H1 (cell line): ENCODE measurements at regions not wholly inside any gene's neighbourhood (a gene's known extent, or its start where the extent isn't known, plus 50 kb on each side); places are given as distances from the start of the nearest gene placed in this dataset.

Source experiments
- CTCF ChIA-PET: fragments of 300-600 bp; sonication (Branson Sonifier 250); formaldehyde crosslinking; loops from one replicate; lab custom pipeline; 2021; ENCODE audit not compliant: partially characterized antibody; lab: Charles Lee
- POLR2A ChIA-PET: fragments of 300-600 bp; sonication (Branson Sonifier 250); formaldehyde crosslinking; loops from one replicate; lab custom pipeline; 2021; ENCODE audit warnings: inconsistent platforms; ENCODE audit not compliant: partially characterized antibody; lab: Charles Lee
- DNase-seq, 2 experiments: peaks; one replicate each; pipeline versions ENCODE4 v3.0.0 to v3.0.0-alpha.2; 2010 to 2022; ENCODE audit warnings: low spot score in 2 of 2, low read depth in 1 of 2, mixed read lengths in 1 of 2
- FAIRE-seq: peaks from 2 replicates; lab custom pipeline; 2011; peaks lifted over from hg19 to GRCh38; lab: Jason Lieb, UNC
- H2AFZ ChIP-seq: 2 replicates; pipeline ENCODE4 v1.8.1; 2012; ENCODE audit warnings: low read length, inconsistent platforms
- H2AK5ac ChIP-seq: 2 replicates; pipeline ENCODE4 v1.6.1; 2013; ENCODE audit warnings: low read depth, low read length
- H2BK120ac ChIP-seq: replicated peaks from 2 replicates; pipeline ENCODE3; 2013; ENCODE audit warnings: low read depth, low read length, inconsistent platforms
- H2BK12ac ChIP-seq: 2 replicates; pipeline ENCODE4 v1.6.1; 2013; ENCODE audit warnings: low read depth, low read length
- H2BK15ac ChIP-seq: 2 replicates; pipeline ENCODE4 v1.6.1; 2013; ENCODE audit warnings: low read length
- H2BK20ac ChIP-seq: 2 replicates; pipeline ENCODE4 v1.6.1; 2013; ENCODE audit warnings: low read length
- H2BK5ac ChIP-seq: 2 replicates; pipeline ENCODE4 v1.6.1; 2013; ENCODE audit warnings: low read depth, low read length
- H3K14ac ChIP-seq: 2 replicates; pipeline ENCODE4 v1.6.1; 2013; ENCODE audit warnings: inconsistent platforms; ENCODE audit not compliant: insufficient read length
- H3K18ac ChIP-seq: 2 replicates; pipeline ENCODE4 v1.6.1; 2013; ENCODE audit warnings: low read length; ENCODE audit errors: extremely low read depth
- H3K23ac ChIP-seq: 2 replicates; pipeline ENCODE4 v1.6.1; 2013; ENCODE audit warnings: inconsistent platforms; ENCODE audit not compliant: insufficient read length
- H3K23me2 ChIP-seq: 2 replicates; pipeline ENCODE4 v1.6.1; 2013; ENCODE audit warnings: low read depth, low read length
- H3K27ac ChIP-seq: 2 replicates; pipeline ENCODE4 v1.6.1; 2011; ENCODE audit warnings: low read depth, low read length, inconsistent platforms
- H3K27me3 ChIP-seq, 4 experiments: replicated peaks in 1 of 4; 1 replicate in 1 of 4; 2 replicates in 3 of 4; pipeline versions ENCODE4 v1.6.1 to v1.8.1; 2011 to 2013; ENCODE audit warnings: low read length in 3 of 4, mild to moderate bottlenecking in 3 of 4, inconsistent platforms in 2 of 4, mixed read lengths in 2 of 4, moderate library complexity in 1 of 4; ENCODE audit not compliant: control insufficient read depth in 3 of 4, insufficient read depth in 3 of 4; ENCODE audit errors: extremely low read depth in 1 of 4
- H3K36me3 ChIP-seq, 4 experiments: 2 replicates each; pipeline versions ENCODE4 v1.6.1 to v1.8.1; 2011 to 2013; ENCODE audit warnings: mild to moderate bottlenecking in 4 of 4, low read length in 3 of 4, moderate library complexity in 2 of 4, control low read depth in 1 of 4, inconsistent platforms in 1 of 4; ENCODE audit not compliant: insufficient read depth in 4 of 4, control insufficient read depth in 2 of 4
- H3K4ac ChIP-seq: replicated peaks from 2 replicates; pipeline ENCODE3; 2013; ENCODE audit warnings: low read length, low read depth, mixed read lengths, inconsistent platforms; ENCODE audit not compliant: insufficient read length
- H3K4me1 ChIP-seq, 4 experiments: replicated peaks in 1 of 4; 1 replicate in 1 of 4; 2 replicates in 3 of 4; pipeline versions ENCODE4 v1.6.1 to v1.8.1; 2011 to 2013; ENCODE audit warnings: low read length in 3 of 4, inconsistent platforms in 2 of 4, mixed read lengths in 1 of 4; ENCODE audit not compliant: insufficient read depth in 4 of 4, control insufficient read depth in 3 of 4
- H3K4me2 ChIP-seq, 2 experiments: 2 replicates each; pipeline versions ENCODE4 v1.6.1 to v1.8.1; 2011 to 2013; ENCODE audit warnings: low read depth in 2 of 2, low read length in 2 of 2, control low read depth in 1 of 2, inconsistent platforms in 1 of 2, mild to moderate bottlenecking in 1 of 2; ENCODE audit not compliant: insufficient read depth in 1 of 2
- H3K4me3 ChIP-seq, 4 experiments: fragments of 200-600, 300-600 bp in 1 of 4; sonication (generic), shearing (Covaris generic), sonication (Bioruptor Twin) in 1 of 4; 2 replicates each; pipeline versions ENCODE4 v1.5.1 to v1.8.1; 2011 to 2016; ENCODE audit warnings: low read length in 4 of 4, low read depth in 3 of 4, control low read depth in 2 of 4, inconsistent platforms in 2 of 4, mild to moderate bottlenecking in 2 of 4, mixed read lengths in 1 of 4, moderate library complexity in 1 of 4; ENCODE audit not compliant: insufficient read depth in 2 of 4; ENCODE audit errors: extremely low read depth in 1 of 4
- H3K56ac ChIP-seq: replicated peaks from 2 replicates; pipeline ENCODE3; 2013; ENCODE audit warnings: low read depth, mild to moderate bottlenecking, mixed read lengths, low read length, inconsistent platforms; ENCODE audit not compliant: insufficient read length
- H3K79me1 ChIP-seq: 2 replicates; pipeline ENCODE4 v1.6.1; 2013; ENCODE audit warnings: low read depth, low read length, control low read depth
- H3K79me2 ChIP-seq, 2 experiments: 2 replicates each; pipeline versions ENCODE4 v1.6.1 to v1.8.1; 2012 to 2013; ENCODE audit warnings: low read length in 2 of 2, mild to moderate bottlenecking in 2 of 2, inconsistent platforms in 1 of 2; ENCODE audit not compliant: insufficient read depth in 2 of 2, control insufficient read depth in 1 of 2
- H3K9ac ChIP-seq, 4 experiments: replicated peaks in 1 of 4; 1 replicate in 1 of 4; 2 replicates in 3 of 4; pipeline versions ENCODE4 v1.6.1 to v1.8.1; 2011 to 2013; ENCODE audit warnings: low read depth in 3 of 4, low read length in 3 of 4, control low read depth in 2 of 4, mild to moderate bottlenecking in 2 of 4, moderate library complexity in 2 of 4, inconsistent platforms in 1 of 4; ENCODE audit errors: extremely low read depth in 1 of 4
- H3K9me3 ChIP-seq, 2 experiments: 2 replicates each; pipeline versions ENCODE4 v1.6.1 to v1.8.1; 2012 to 2013; ENCODE audit warnings: mild to moderate bottlenecking in 2 of 2, moderate library complexity in 2 of 2, control low read depth in 1 of 2, inconsistent platforms in 1 of 2, low read depth in 1 of 2, low read length in 1 of 2, mixed read lengths in 1 of 2; ENCODE audit not compliant: insufficient read depth in 2 of 2
- H4K20me1 ChIP-seq, 2 experiments: replicated peaks in 1 of 2; 2 replicates each; pipeline versions ENCODE3 to v1.8.1; 2011 to 2013; ENCODE audit warnings: inconsistent platforms in 2 of 2, low read length in 2 of 2, mild to moderate bottlenecking in 1 of 2; ENCODE audit not compliant: insufficient read depth in 2 of 2, control insufficient read depth in 1 of 2
- H4K5ac ChIP-seq: 2 replicates; pipeline ENCODE4 v1.6.1; 2013; ENCODE audit warnings: low read length, low read depth, mixed read lengths, inconsistent platforms; ENCODE audit not compliant: insufficient read length
- H4K8ac ChIP-seq: 2 replicates; pipeline ENCODE4 v1.8.0; 2013; ENCODE audit warnings: mild to moderate bottlenecking, moderate library complexity, low read length, inconsistent platforms; ENCODE audit not compliant: insufficient read depth; ENCODE audit errors: extremely low read depth
- H4K91ac ChIP-seq: replicated peaks from 2 replicates; pipeline ENCODE3; 2013; ENCODE audit warnings: low read length, mixed read lengths, inconsistent platforms; ENCODE audit not compliant: insufficient read length
- ASH2L ChIP-seq: fragments of 200-600, 300-600 bp; sonication (generic); IDR thresholded peaks from one replicate; pipeline ENCODE4 v1.7.1; 2017; ENCODE audit warnings: low read length
- ATF2 ChIP-seq: IDR thresholded peaks from 2 replicates; pipeline ENCODE4 v1.6.1; 2012; ENCODE audit warnings: low read length, inconsistent platforms
- BRCA1 ChIP-seq: IDR thresholded peaks from 2 replicates; pipeline ENCODE4 v1.6.1; 2012; ENCODE audit warnings: low read depth, low read length, improper control_type of control experiment
- EGR1 ChIP-seq: IDR thresholded peaks from 2 replicates; pipeline ENCODE4 v1.6.1; 2011; ENCODE audit warnings: low read depth, low read length, borderline replicate concordance
- RNF2 ChIP-seq: fragments of 200-900, 300-1000 bp; sonication (generic); IDR thresholded peaks from 2 replicates; pipeline ENCODE4 v1.7.1; 2016; ENCODE audit warnings: borderline replicate concordance, low read depth, mild to moderate bottlenecking, antibody characterized with exemption, low read length; ENCODE audit not compliant: poor library complexity, severe bottlenecking; ENCODE audit errors: missing control alignments
- RXRA ChIP-seq: IDR thresholded peaks from 2 replicates; pipeline ENCODE4 v1.6.1; 2011; ENCODE audit warnings: low read depth, mild to moderate bottlenecking, low read length, moderate library complexity; ENCODE audit not compliant: insufficient read depth
- SIRT6 ChIP-seq: IDR thresholded peaks from one replicate; pipeline ENCODE4 v1.7.1; 2012; ENCODE audit warnings: low read length, inconsistent platforms
- SIX5 ChIP-seq: IDR thresholded peaks from 2 replicates; pipeline ENCODE4 v1.6.1; 2011; ENCODE audit warnings: mild to moderate bottlenecking, low read depth, low read length
- SP4 ChIP-seq: IDR thresholded peaks from 2 replicates; pipeline ENCODE4 v1.6.1; 2012; ENCODE audit warnings: low read length, inconsistent platforms
- SUZ12 ChIP-seq: fragments of 200-600 bp; sonication (generic); IDR thresholded peaks from 2 replicates; pipeline ENCODE4 v1.6.1; 2012; ENCODE audit warnings: mild to moderate bottlenecking, inconsistent platforms, low read length, moderate library complexity, mixed read lengths
- TAF7 ChIP-seq: optimal IDR thresholded peaks from 2 replicates; pipeline ENCODE3; 2011; ENCODE audit warnings: low read depth, mild to moderate bottlenecking, inconsistent platforms, low read length, moderate library complexity, borderline replicate concordance
- WGBS, 2 experiments: shearing (Covaris generic) in 1 of 2; methylation state at CpG; one replicate each; pipeline versions ENCODE4 v1.1.6 to v1.1.7; 2013 to 2015; ENCODE audit warnings: low lambda C conversion rate in 2 of 2, mixed read lengths in 2 of 2, inconsistent platforms in 1 of 2, low coverage in 1 of 2, missing lambda C conversion rate in 1 of 2; ENCODE audit not compliant: insufficient replicate concordance in 2 of 2, insufficient coverage in 1 of 2, insufficient read length in 1 of 2; ENCODE audit errors: extremely low coverage in 1 of 2, missing lambda C conversion rate in 1 of 2; 5-methylcytosine and 5-hydroxymethylcytosine counted together
- TF ChIP-seq, protein P1 (sequence below): IDR thresholded peaks from 2 replicates; pipeline ENCODE4 v1.6.1; 2012; ENCODE audit warnings: inconsistent platforms

GRCh38 chr16:63050391-63050790 is 1014.2 kb upstream of the CDH8 start:
- POLR2A ChIA-PET, result interaction anchor here (0.6 kb wide), 1 partner anchor 79 kb away, joined by 3 read pairs; no protein-coding TSS in a partner anchor
- H3K14ac ChIP-seq, result no peak overlapping the region
- 88% methylated on average over 1 of the region's 1 CpG; no CpG with 5 or more reads in 1 of the 2 experiments for WGBS, 2 experiments
- no peaks in the 10 kb centered on the region for H3K79me1 ChIP-seq
- no peak overlapping the region for H2AK5ac ChIP-seq
- H2BK15ac ChIP-seq, result no peak overlapping the region
- H3K79me2 ChIP-seq, result no peaks in the 10 kb centered on the region
- H3K36me3 ChIP-seq, result no peaks in the 10 kb centered on the region
- H3K56ac ChIP-seq, result no peak overlapping the region
- no peak overlapping the region for H4K8ac ChIP-seq
- H2BK120ac ChIP-seq, result no peak overlapping the region
- H2BK20ac ChIP-seq, result no peak overlapping the region
- no peak overlapping the region for H3K4me3 ChIP-seq
- H3K18ac ChIP-seq, result no peak overlapping the region
- H3K23me2 ChIP-seq, result no peaks in the 10 kb centered on the region
- H3K9me3 ChIP-seq, result no peaks in the 10 kb centered on the region
- H2BK5ac ChIP-seq, result no peak overlapping the region
- TF ChIP-seq RXRA (no peak), RNF2 (no peak), SIRT6 (no peak), SIX5 (no peak), BRCA1 (no peak), ASH2L (no peak), EGR1 (no peak), SUZ12 (no peak), ATF2 (no peak), SP4 (no peak), TAF7 (no peak)
- TF ChIP-seq, protein P1, sequence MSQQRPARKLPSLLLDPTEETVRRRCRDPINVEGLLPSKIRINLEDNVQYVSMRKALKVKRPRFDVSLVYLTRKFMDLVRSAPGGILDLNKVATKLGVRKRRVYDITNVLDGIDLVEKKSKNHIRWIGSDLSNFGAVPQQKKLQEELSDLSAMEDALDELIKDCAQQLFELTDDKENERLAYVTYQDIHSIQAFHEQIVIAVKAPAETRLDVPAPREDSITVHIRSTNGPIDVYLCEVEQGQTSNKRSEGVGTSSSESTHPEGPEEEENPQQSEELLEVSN, result no peak
- H3K4me1 ChIP-seq, result no peaks in the 10 kb centered on the region
- no peak overlapping the region for H4K91ac ChIP-seq
- H4K5ac ChIP-seq, result no peak overlapping the region
- DNase-seq (no peak), FAIRE-seq (no peak)
- no peak overlapping the region for H3K23ac ChIP-seq
- H2BK12ac ChIP-seq, result no peak overlapping the region
- no peak overlapping the region for H3K27ac ChIP-seq
- no peak overlapping the region for H3K9ac ChIP-seq
- no peaks in the 10 kb centered on the region for H3K27me3 ChIP-seq
- H3K4me2 ChIP-seq, result no peak overlapping the region
- H3K4ac ChIP-seq, result no peak overlapping the region
- no peak overlapping the region for H2AFZ ChIP-seq
- CTCF ChIA-PET, result interaction anchor here (1.8 kb wide), 1 partner anchor 11 kb away, joined by 4 read pairs; no protein-coding TSS in a partner anchor
- H4K20me1 ChIP-seq, result no peaks in the 10 kb centered on the region
